ENCODE measurements at regions not wholly inside any gene's neighbourhood (a gene's known extent, or its start where the extent isn't known, plus 50 kb on each side); places are given as distances from the start of the nearest gene placed in this dataset.

DNA sequence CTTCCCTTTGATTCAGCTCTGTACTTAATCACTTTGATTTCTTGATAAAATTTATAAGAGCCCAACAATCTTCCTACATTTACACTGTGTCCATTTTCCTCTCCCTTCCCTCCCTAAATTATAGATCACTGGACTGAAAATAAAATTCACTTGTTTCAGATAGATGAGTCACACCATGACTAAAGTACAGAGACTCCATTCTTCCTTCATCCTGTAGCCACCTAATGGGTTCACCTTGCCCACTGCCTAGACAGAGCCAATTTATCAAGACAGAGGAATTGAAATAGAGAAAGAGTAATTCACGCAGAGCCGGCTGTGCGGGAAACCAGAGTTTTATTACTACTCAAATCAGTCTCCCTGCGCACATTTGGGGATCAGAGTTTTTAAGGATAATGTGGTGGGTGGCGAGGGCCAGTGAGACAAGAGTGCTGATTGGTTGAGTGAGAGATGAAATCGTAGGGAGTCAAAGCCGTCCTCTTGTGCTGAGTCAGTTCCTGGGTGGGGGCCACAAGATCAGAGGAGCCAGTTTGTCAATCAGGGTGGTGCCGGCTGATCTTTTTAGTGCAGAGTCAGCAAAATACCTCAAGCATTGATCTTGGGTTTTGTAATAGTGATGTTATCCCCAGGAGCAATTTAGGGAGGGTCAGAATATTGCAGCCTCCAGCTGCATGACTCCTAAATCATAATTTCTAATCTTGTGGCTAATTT is 71.3 kb upstream of the MED14 start:
- no peak for TF ChIP-seq EZH2 (IDR thresholded peaks at IDR 0.05; ENCODE audit: borderline replicate concordance, low read length)
- TF ChIP-seq, protein P1, sequence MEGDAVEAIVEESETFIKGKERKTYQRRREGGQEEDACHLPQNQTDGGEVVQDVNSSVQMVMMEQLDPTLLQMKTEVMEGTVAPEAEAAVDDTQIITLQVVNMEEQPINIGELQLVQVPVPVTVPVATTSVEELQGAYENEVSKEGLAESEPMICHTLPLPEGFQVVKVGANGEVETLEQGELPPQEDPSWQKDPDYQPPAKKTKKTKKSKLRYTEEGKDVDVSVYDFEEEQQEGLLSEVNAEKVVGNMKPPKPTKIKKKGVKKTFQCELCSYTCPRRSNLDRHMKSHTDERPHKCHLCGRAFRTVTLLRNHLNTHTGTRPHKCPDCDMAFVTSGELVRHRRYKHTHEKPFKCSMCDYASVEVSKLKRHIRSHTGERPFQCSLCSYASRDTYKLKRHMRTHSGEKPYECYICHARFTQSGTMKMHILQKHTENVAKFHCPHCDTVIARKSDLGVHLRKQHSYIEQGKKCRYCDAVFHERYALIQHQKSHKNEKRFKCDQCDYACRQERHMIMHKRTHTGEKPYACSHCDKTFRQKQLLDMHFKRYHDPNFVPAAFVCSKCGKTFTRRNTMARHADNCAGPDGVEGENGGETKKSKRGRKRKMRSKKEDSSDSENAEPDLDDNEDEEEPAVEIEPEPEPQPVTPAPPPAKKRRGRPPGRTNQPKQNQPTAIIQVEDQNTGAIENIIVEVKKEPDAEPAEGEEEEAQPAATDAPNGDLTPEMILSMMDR (IDR thresholded peaks at IDR 0.05; ENCODE audit: low read length), result no peak
- no peaks in the 10 kb centered on the region for H3K36me3 ChIP-seq (ENCODE audit: insufficient read depth, low read length)

DNA sequence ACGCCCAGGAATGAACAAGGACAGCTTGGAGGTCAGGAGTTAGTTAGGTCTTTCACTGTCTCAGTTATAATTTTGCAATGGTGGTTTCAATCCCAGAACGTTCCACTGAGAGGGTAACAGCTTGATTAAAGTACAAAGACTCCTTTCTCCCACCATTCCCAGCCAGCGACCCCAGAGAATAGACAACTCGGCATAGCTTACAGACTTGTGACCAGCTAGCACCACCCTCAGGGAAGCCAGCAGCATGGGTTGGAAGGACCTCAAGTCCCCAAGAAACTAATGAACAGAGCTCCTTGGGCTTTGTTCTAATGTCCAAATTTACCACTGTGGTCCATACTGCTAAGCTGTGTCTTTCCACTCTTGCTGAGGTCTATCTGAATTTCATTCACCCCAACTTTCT is 72.0 kb upstream of the MED14 start:
- Histone ChIP-seq H3F3A (ENCODE audit: insufficient read depth, low read length) (no peaks in the 10 kb centered on the region), H3K4me2 (ENCODE audit: low read length) (no peak overlapping the region), H4K20me1 (ENCODE audit: insufficient read depth, low read length) (no peaks in the 10 kb centered on the region), H3K9me2 (ENCODE audit: low read depth, low read length) (no peaks in the 10 kb centered on the region), H3K27me3 (ENCODE audit: insufficient read depth, low read length) (no peaks in the 10 kb centered on the region), H3K9me3 (ENCODE audit: low read length) (no peaks in the 10 kb centered on the region), H3K4me1 (ENCODE audit: insufficient read depth, low read length, severe bottlenecking) (no peaks in the 10 kb centered on the region), H3K79me2 (ENCODE audit: insufficient read depth, low read length) (no peaks in the 10 kb centered on the region), H3K4me3 (ENCODE audit: low read depth, low read length, poor library complexity, severe bottlenecking) (no peak overlapping the region), H3K9ac (ENCODE audit: low read length) (no peak overlapping the region), H3K36me3 (ENCODE audit: insufficient read depth, low read length) (no peaks in the 10 kb centered on the region), H3K27ac (ENCODE audit: low read depth, low read length, poor library complexity, severe bottlenecking) (no peak overlapping the region), H2AFZ (ENCODE audit: low read length) (no peak overlapping the region)
- TF ChIP-seq EZH2 (IDR thresholded peaks at IDR 0.05; ENCODE audit: borderline replicate concordance, low read length), result no peak
- TF ChIP-seq, protein P1 (IDR thresholded peaks at IDR 0.05; ENCODE audit: low read length), result no peak

More for the DNA sequence above, 71.3 kb upstream of the MED14 start:
- Histone ChIP-seq H2AFZ (ENCODE audit: low read length) (no peak overlapping the region), H3K4me1 (ENCODE audit: insufficient read depth, low read length, severe bottlenecking) (no peaks in the 10 kb centered on the region), H3K27me3 (ENCODE audit: insufficient read depth, low read length) (no peaks in the 10 kb centered on the region), H3K4me3 (ENCODE audit: low read depth, low read length, poor library complexity, severe bottlenecking) (no peak overlapping the region), H3K4me2 (ENCODE audit: low read length) (no peak overlapping the region), H3K9ac (ENCODE audit: low read length) (no peak overlapping the region), H3K79me2 (ENCODE audit: insufficient read depth, low read length) (no peaks in the 10 kb centered on the region), H4K20me1 (ENCODE audit: insufficient read depth, low read length) (no peaks in the 10 kb centered on the region), H3K9me2 (ENCODE audit: low read depth, low read length) (no peaks in the 10 kb centered on the region), H3F3A (ENCODE audit: insufficient read depth, low read length) (no peaks in the 10 kb centered on the region), H3K27ac (ENCODE audit: low read depth, low read length, poor library complexity, severe bottlenecking) (no peak overlapping the region), H3K9me3 (ENCODE audit: low read length) (no peaks in the 10 kb centered on the region)

DNA sequence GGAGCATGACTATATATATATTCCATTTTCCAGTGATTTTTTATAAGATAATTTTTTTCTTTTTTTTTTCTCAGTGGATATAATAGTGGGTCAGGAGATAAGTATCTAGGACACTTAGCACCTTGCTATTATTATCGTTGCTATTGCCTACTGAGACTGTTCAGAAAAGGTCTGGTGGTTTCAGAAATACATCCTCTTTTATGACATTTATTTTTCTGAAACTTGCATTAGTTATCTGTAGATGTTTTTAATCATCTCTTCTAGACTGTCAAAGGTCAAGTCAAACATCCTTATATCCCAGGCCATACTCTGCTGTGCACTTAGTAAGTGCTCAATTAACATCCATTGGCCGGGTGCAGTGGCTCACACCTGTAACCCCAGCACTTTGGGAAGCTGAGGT is 72.9 kb upstream of the MED14 start:
- Histone ChIP-seq H3K36me3 (ENCODE audit: insufficient read depth, low read length) (no peaks in the 10 kb centered on the region), H3K4me2 (ENCODE audit: low read length) (no peak overlapping the region), H3F3A (ENCODE audit: insufficient read depth, low read length) (no peaks in the 10 kb centered on the region), H3K4me3 (ENCODE audit: low read depth, low read length, poor library complexity, severe bottlenecking) (no peak overlapping the region), H3K9ac (ENCODE audit: low read length) (no peak overlapping the region), H3K4me1 (ENCODE audit: insufficient read depth, low read length, severe bottlenecking) (no peaks in the 10 kb centered on the region), H2AFZ (ENCODE audit: low read length) (no peak overlapping the region), H3K79me2 (ENCODE audit: insufficient read depth, low read length) (no peaks in the 10 kb centered on the region), H3K27me3 (ENCODE audit: insufficient read depth, low read length) (no peaks in the 10 kb centered on the region), H4K20me1 (ENCODE audit: insufficient read depth, low read length) (no peaks in the 10 kb centered on the region), H3K9me3 (ENCODE audit: low read length) (no peaks in the 10 kb centered on the region), H3K9me2 (ENCODE audit: low read depth, low read length) (no peaks in the 10 kb centered on the region), H3K27ac (ENCODE audit: low read depth, low read length, poor library complexity, severe bottlenecking) (no peak overlapping the region)
- TF ChIP-seq, protein P1 (IDR thresholded peaks at IDR 0.05; ENCODE audit: low read length), result no peak
- no peak for TF ChIP-seq EZH2 (IDR thresholded peaks at IDR 0.05; ENCODE audit: borderline replicate concordance, low read length)
